Mesenchymal stem cell (in vitro differentiated cells and primary cell): ENCODE measurements at regions not wholly inside any gene's neighbourhood (a gene's known extent, or its start where the extent isn't known, plus 50 kb on each side); places are given as distances from the start of the nearest gene placed in this dataset.

Experiments
- DNase-seq: peaks from one replicate; pipeline ENCODE4 v3.0.0-alpha.2; 2013
- H2AFZ ChIP-seq: one replicate; pipeline ENCODE4 v1.6.1; 2013; ENCODE audit warnings: low read depth, mild to moderate bottlenecking, control low read depth, inconsistent platforms, low read length, moderate library complexity
- H2AK5ac ChIP-seq: 2 replicates; pipeline ENCODE4 v1.6.1; 2013; ENCODE audit warnings: low read length, moderate library complexity, mild to moderate bottlenecking, inconsistent platforms; ENCODE audit not compliant: severe bottlenecking
- H2BK120ac ChIP-seq: one replicate; pipeline ENCODE4 v1.6.1; 2013; ENCODE audit warnings: low read depth, mild to moderate bottlenecking, inconsistent platforms, low read length, moderate library complexity
- H2BK12ac ChIP-seq, 2 experiments: one replicate each; pipeline ENCODE4 v1.6.1; 2013; ENCODE audit warnings: inconsistent platforms in 2 of 2, low read length in 2 of 2, mild to moderate bottlenecking in 2 of 2, moderate library complexity in 2 of 2, control low read depth in 1 of 2
- H2BK15ac ChIP-seq: one replicate; pipeline ENCODE4 v1.6.1; 2013; ENCODE audit warnings: mild to moderate bottlenecking, low read depth, inconsistent platforms; ENCODE audit not compliant: poor library complexity, severe bottlenecking
- H2BK5ac ChIP-seq: 2 replicates; pipeline ENCODE4 v1.6.1; 2013; ENCODE audit warnings: low read depth, mild to moderate bottlenecking, low read length, control low read depth, inconsistent platforms; ENCODE audit not compliant: poor library complexity, severe bottlenecking
- H3K14ac ChIP-seq, 2 experiments: one replicate each; pipeline ENCODE4 v1.6.1; 2013; ENCODE audit warnings: inconsistent platforms in 2 of 2, low read length in 2 of 2, control low read depth in 1 of 2, mild to moderate bottlenecking in 1 of 2, moderate library complexity in 1 of 2
- H3K18ac ChIP-seq, 2 experiments: one replicate each; pipeline ENCODE4 v1.6.1; 2013; ENCODE audit warnings: inconsistent platforms in 2 of 2, low read length in 2 of 2, control low read depth in 1 of 2, low read depth in 1 of 2, mild to moderate bottlenecking in 1 of 2
- H3K23ac ChIP-seq, 2 experiments: one replicate each; pipeline ENCODE4 v1.6.1; 2013; ENCODE audit warnings: inconsistent platforms in 2 of 2, low read length in 2 of 2, mild to moderate bottlenecking in 2 of 2, moderate library complexity in 2 of 2, control low read depth in 1 of 2
- H3K27ac ChIP-seq: 2 replicates; pipeline ENCODE4 v1.5.1; 2013; ENCODE audit warnings: mild to moderate bottlenecking, moderate library complexity, low read length, control low read depth, inconsistent platforms; ENCODE audit not compliant: poor library complexity, severe bottlenecking
- H3K27me3 ChIP-seq, 2 experiments: 2 replicates each; pipeline versions ENCODE4 v1.6.1 to v1.7.0; 2013; ENCODE audit warnings: low read length in 2 of 2, mild to moderate bottlenecking in 2 of 2, moderate library complexity in 2 of 2, control low read depth in 1 of 2, inconsistent platforms in 1 of 2; ENCODE audit not compliant: control insufficient read depth in 1 of 2, insufficient read depth in 1 of 2
- H3K36me3 ChIP-seq, 2 experiments: 2 replicates each; pipeline versions ENCODE4 v1.6.1 to v1.7.0; 2013; ENCODE audit warnings: low read length in 2 of 2, control low read depth in 1 of 2, inconsistent platforms in 1 of 2, low read depth in 1 of 2, mild to moderate bottlenecking in 1 of 2; ENCODE audit not compliant: insufficient read depth in 2 of 2, control insufficient read depth in 1 of 2
- H3K4ac ChIP-seq, 2 experiments: one replicate each; pipeline ENCODE4 v1.6.1; 2013; ENCODE audit warnings: inconsistent platforms in 2 of 2, low read length in 2 of 2, mild to moderate bottlenecking in 2 of 2, moderate library complexity in 2 of 2, control low read depth in 1 of 2, low read depth in 1 of 2
- H3K4me1 ChIP-seq: 2 replicates; pipeline ENCODE4 v1.6.1; 2013; ENCODE audit warnings: low read depth, low read length, control low read depth; ENCODE audit not compliant: control insufficient read depth, insufficient read depth
- H3K4me2 ChIP-seq: 2 replicates; pipeline ENCODE4 v1.6.1; 2013; ENCODE audit warnings: low read length, mild to moderate bottlenecking, inconsistent platforms; ENCODE audit not compliant: poor library complexity, severe bottlenecking
- H3K4me3 ChIP-seq, 2 experiments: 2 replicates each; pipeline versions ENCODE4 v1.5.1 to v1.7.0; 2013; ENCODE audit warnings: low read length in 2 of 2, mild to moderate bottlenecking in 2 of 2, control low read depth in 1 of 2, low read depth in 1 of 2; ENCODE audit not compliant: insufficient read depth in 1 of 2
- H3K79me1 ChIP-seq: replicated peaks from 2 replicates; pipeline ENCODE4 v1.6.1; 2013; ENCODE audit warnings: mild to moderate bottlenecking, control low read depth, low read length, inconsistent platforms; ENCODE audit not compliant: poor library complexity, severe bottlenecking
- H3K9ac ChIP-seq: 2 replicates; pipeline ENCODE4 v1.7.0; 2013; ENCODE audit warnings: mild to moderate bottlenecking, low read length, moderate library complexity
- H3K9me3 ChIP-seq: 2 replicates; pipeline ENCODE4 v1.7.0; 2013; ENCODE audit warnings: mild to moderate bottlenecking, low read length; ENCODE audit not compliant: control insufficient read depth
- H4K8ac ChIP-seq: one replicate; pipeline ENCODE4 v1.6.1; 2013; ENCODE audit warnings: inconsistent platforms, mild to moderate bottlenecking, low read length, moderate library complexity
- H4K91ac ChIP-seq: one replicate; pipeline ENCODE4 v1.6.1; 2013; ENCODE audit warnings: mild to moderate bottlenecking, low read length, inconsistent platforms
- WGBS: methylation state at CpG from one replicate; pipeline ENCODE4 v1.1.7; 2013; ENCODE audit warnings: mixed read lengths; 5-methylcytosine and 5-hydroxymethylcytosine counted together

DNA sequence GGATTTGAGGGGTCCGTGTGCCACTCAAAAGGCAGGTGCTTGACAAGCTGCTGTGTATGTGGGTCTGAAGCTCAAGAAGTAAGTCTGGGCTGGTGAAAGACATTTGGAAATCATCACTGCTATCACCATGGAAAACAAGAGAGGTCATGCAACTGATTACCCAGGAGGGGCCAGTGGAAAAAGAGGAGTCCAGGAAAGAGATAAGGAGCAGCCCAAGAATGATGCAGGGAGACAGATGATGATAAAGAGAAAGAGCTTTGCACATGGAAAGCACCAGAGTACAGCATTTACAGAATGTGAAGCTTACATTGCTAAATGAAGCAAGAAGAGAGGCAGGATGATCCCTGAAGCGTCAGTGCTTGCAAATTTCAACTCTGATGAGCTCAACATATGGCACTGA, 203.2 kb downstream of the SETD4 start:
- no peak overlapping the region for H3K23ac ChIP-seq
- 98% methylated on average over 2 of the region's 2 CpGs for WGBS
- no peak overlapping the region for H3K14ac ChIP-seq
- no peak overlapping the region for H4K91ac ChIP-seq
- no peak overlapping the region for H3K27ac ChIP-seq
- no peak overlapping the region for H2BK12ac ChIP-seq
- H2BK15ac ChIP-seq: no peak overlapping the region
- no peaks in the 10 kb centered on the region for H3K79me1 ChIP-seq
- H4K8ac ChIP-seq: no peak overlapping the region
- H3K27me3 ChIP-seq: peaks cover 0 to 35% of the 10 kb centered on the region in 2 experiments
- no peaks in the 10 kb centered on the region for H3K4me1 ChIP-seq
- no peak overlapping the region for H3K4ac ChIP-seq
- H2BK120ac ChIP-seq: no peak overlapping the region
- no peak overlapping the region for H2AFZ ChIP-seq
- H2AK5ac ChIP-seq: no peak overlapping the region
- H3K36me3 ChIP-seq: no peaks in the 10 kb centered on the region
- H2BK5ac ChIP-seq: no peak overlapping the region
- no peak overlapping the region for H3K4me3 ChIP-seq
- no peak for DNase-seq
- no peak overlapping the region for H3K9ac ChIP-seq
- H3K4me2 ChIP-seq: no peak overlapping the region
- H3K9me3 ChIP-seq: no peaks in the 10 kb centered on the region
- H3K18ac ChIP-seq: no peak overlapping the region

DNA sequence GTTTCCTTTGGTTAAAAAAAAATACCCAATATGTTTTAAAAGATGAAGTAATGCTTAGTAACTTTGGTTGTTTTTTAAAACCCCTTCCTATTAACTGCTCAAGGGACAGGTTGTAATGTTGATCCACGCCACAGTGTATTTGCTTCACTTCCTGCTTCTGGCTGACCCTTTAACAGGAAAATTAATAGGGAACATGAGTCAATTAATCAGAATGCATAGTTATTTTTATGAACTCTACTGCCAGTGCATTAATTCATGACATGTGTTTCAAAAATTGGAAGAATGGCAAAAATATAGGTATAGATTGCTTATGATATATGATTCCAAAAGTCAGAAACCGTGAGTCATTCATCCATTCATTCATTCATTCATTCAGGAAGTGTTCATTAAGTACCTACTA, 204.8 kb downstream of the SETD4 start:
- Histone ChIP-seq H2BK120ac (no peak overlapping the region), H3K79me1 (no peaks in the 10 kb centered on the region), H2AK5ac (no peak overlapping the region), H3K9ac (no peak overlapping the region), H3K4me2 (no peak overlapping the region), H3K4me1 (no peaks in the 10 kb centered on the region), H4K91ac (no peak overlapping the region), H2BK12ac (no peak overlapping the region), H3K4me3 (no peak overlapping the region), H3K27ac (no peak overlapping the region), H3K4ac (no peak overlapping the region), H3K9me3 (no peaks in the 10 kb centered on the region), H3K36me3 (no peaks in the 10 kb centered on the region), H2AFZ (no peak overlapping the region), H3K27me3 (peaks cover 0 to 31% of the 10 kb centered on the region in 2 experiments), H4K8ac (no peak overlapping the region), H3K23ac (no peak overlapping the region), H3K18ac (no peak overlapping the region), H2BK15ac (no peak overlapping the region), H3K14ac (no peak overlapping the region), H2BK5ac (no peak overlapping the region)
- no peak for DNase-seq
- no CpG with 5 or more reads among the region's 2 CpGs for WGBS

DNA sequence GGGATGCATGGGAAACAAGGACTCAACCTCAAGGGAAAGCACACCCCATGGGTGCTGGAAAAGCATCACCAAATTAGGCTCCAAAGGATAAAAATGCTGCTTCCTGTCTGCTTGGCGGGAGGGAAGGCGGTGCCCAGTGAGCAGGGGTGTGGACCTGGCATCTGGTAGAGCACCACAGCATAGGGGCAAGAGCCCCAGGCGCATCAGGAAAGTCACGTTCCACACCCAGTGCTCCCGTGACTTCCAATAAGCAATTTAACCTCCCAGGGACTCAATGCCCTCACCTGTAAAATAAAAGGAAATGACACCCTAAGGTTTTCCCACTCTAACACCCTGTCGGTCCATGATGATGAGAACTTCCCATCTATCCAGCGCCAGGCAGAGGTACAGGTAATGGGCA, 206.0 kb downstream of the SETD4 start:
- DNase-seq: no peak
- H3K18ac ChIP-seq: no peak overlapping the region
- H2BK12ac ChIP-seq: no peak overlapping the region
- H2BK120ac ChIP-seq: no peak overlapping the region
- H3K23ac ChIP-seq: no peak overlapping the region
- no peaks in the 10 kb centered on the region for H3K4me1 ChIP-seq
- no peaks in the 10 kb centered on the region for H3K36me3 ChIP-seq
- no peak overlapping the region for H3K14ac ChIP-seq
- H3K79me1 ChIP-seq: no peaks in the 10 kb centered on the region
- H2BK15ac ChIP-seq: no peak overlapping the region
- 95% methylated on average over 7 of the region's 7 CpGs for WGBS
- no peak overlapping the region for H2AK5ac ChIP-seq
- no peak overlapping the region for H3K9ac ChIP-seq
- H3K4me3 ChIP-seq: no peak overlapping the region
- H2BK5ac ChIP-seq: no peak overlapping the region
- peaks cover 0 to 23% of the 10 kb centered on the region in 2 experiments for H3K27me3 ChIP-seq
- H3K9me3 ChIP-seq: no peaks in the 10 kb centered on the region
- H4K8ac ChIP-seq: peak overlapping the region; percentile 33
- H3K27ac ChIP-seq: no peak overlapping the region
- H2AFZ ChIP-seq: no peak overlapping the region
- H3K4me2 ChIP-seq: no peak overlapping the region
- no peak overlapping the region for H4K91ac ChIP-seq
- no peak overlapping the region for H3K4ac ChIP-seq

DNA sequence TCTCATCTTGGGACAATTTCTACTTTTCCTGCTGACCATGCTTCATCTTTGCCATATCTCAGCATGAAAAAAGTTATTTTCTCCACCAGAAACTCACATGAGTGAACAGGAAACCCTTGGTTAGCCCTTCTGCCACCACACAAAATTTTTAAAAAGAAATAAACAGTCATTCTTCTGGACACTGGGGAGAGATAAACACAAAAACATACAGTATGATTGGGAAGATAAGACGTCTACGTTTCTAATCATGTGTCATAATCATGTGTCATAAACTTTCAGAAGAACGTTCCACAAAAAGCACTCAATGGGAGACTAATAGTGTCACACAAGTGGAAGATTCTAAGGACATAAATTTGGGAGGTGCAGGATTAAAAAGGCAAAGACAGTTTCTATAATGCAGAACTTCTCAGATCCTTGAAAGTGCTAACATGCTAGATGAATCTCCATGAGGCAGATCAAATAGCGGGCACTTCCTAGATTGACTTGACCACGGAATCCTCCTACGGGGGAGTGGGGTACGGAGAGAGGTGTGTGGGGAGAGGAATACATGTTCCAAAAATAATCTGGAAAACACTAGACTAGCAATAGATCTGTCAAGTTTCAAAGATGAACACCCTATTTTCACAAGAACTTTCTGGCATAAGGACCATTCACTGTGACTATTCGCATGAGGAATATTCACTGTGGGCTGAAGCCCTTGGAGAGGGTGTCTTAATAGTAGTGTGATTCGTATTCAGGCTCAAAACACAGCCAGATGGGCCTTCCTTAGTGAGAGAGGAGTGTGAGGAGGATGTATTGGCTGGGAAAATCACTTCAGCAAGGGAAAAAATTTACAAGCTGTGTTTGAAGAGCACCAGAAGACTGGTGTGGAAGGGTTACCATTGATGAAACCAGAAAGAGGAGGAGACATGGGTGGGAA, 206.7 kb downstream of the SETD4 start:
- no peak overlapping the region for H3K23ac ChIP-seq
- peaks cover 0 to 19% of the 10 kb centered on the region in 2 experiments for H3K27me3 ChIP-seq

More for the DNA sequence above, 206.7 kb downstream of the SETD4 start:
- peak; percentile 29 for DNase-seq
- Histone ChIP-seq H3K9ac (peak overlapping the region; percentile 55), H2AFZ (no peak overlapping the region), H3K14ac (no peak overlapping the region), H3K4ac (no peak overlapping the region), H2BK120ac (no peak overlapping the region), H3K79me1 (no peaks in the 10 kb centered on the region), H2BK12ac (no peak overlapping the region), H2AK5ac (no peak overlapping the region), H4K8ac (no peak overlapping the region), H3K27ac (no peak overlapping the region), H3K4me2 (no peak overlapping the region), H3K9me3 (no peaks in the 10 kb centered on the region), H2BK15ac (no peak overlapping the region), H3K4me1 (no peaks in the 10 kb centered on the region), H3K18ac (no peak overlapping the region), H3K36me3 (no peaks in the 10 kb centered on the region), H3K4me3 (no peak overlapping the region), H4K91ac (no peak overlapping the region), H2BK5ac (no peak overlapping the region)
- 83% methylated on average over 5 of the region's 9 CpGs for WGBS
